Activated naive CD4-positive, alpha-beta T cell treated with anti-CD3 and anti-CD28 coated beads, Interleukin-2, amount 50 U/mL, for 24 hours (primary cell): ENCODE measurements at regions not wholly inside any gene's neighbourhood (a gene's known extent, or its start where the extent isn't known, plus 50 kb on each side); places are given as distances from the start of the nearest gene placed in this dataset.

ENCODE experiments used
- H3K27ac Mint-ChIP-seq: one replicate; pipeline ENCODE4 v1.8.0; 2021; ENCODE audit warnings: mild to moderate bottlenecking, mixed read lengths
- H3K27me3 Mint-ChIP-seq: one replicate; pipeline ENCODE4 v1.8.0; 2021; ENCODE audit warnings: mixed read lengths
- H3K36me3 Mint-ChIP-seq: one replicate; pipeline ENCODE4 v1.8.0; 2021; ENCODE audit warnings: mixed read lengths
- H3K4me1 Mint-ChIP-seq: one replicate; pipeline ENCODE4 v1.8.0; 2021; ENCODE audit warnings: mixed read lengths
- H3K4me3 Mint-ChIP-seq: one replicate; pipeline ENCODE4 v1.8.0; 2021; ENCODE audit warnings: mild to moderate bottlenecking, mixed read lengths
- H3K9me3 Mint-ChIP-seq: one replicate; pipeline ENCODE4 v1.8.0; 2021; ENCODE audit warnings: mixed read lengths

GRCh38 chr17:34717092-34717491, 137.7 kb downstream of the TMEM132E start:
- Mint-ChIP-seq H3K27me3 (peaks cover 2% of the 10 kb centered on the region), H3K4me3 (no peak overlapping the region), H3K4me1 (no peaks in the 10 kb centered on the region), H3K9me3 (no peaks in the 10 kb centered on the region), H3K36me3 (no peaks in the 10 kb centered on the region), H3K27ac (no peak overlapping the region)

- H3K27me3 Mint-ChIP-seq: peaks cover 2% of the 10 kb centered on the region
- no peaks in the 10 kb centered on the region for H3K4me1 Mint-ChIP-seq
- H3K9me3 Mint-ChIP-seq: no peaks in the 10 kb centered on the region
- H3K36me3 Mint-ChIP-seq: no peaks in the 10 kb centered on the region
- H3K4me3 Mint-ChIP-seq: no peak overlapping the region
- no peak overlapping the region for H3K27ac Mint-ChIP-seq
Measured at GRCh38 chr17:34716291-34716690, 136.9 kb downstream of the TMEM132E start.

- Mint-ChIP-seq H3K4me1 (no peaks in the 10 kb centered on the region), H3K4me3 (no peak overlapping the region), H3K36me3 (no peaks in the 10 kb centered on the region), H3K9me3 (no peaks in the 10 kb centered on the region), H3K27me3 (peaks cover 6% of the 10 kb centered on the region), H3K27ac (peak overlapping the region; percentile 42)
Measured at GRCh38 chr17:34715504-34715903, 136.1 kb downstream of the TMEM132E start.

GRCh38 chr17:34714475-34715410, 135.4 kb downstream of the TMEM132E start:
- Mint-ChIP-seq H3K4me3 (no peak overlapping the region), H3K4me1 (no peaks in the 10 kb centered on the region), H3K36me3 (no peaks in the 10 kb centered on the region), H3K27ac (no peak overlapping the region), H3K27me3 (peaks cover 8% of the 10 kb centered on the region), H3K9me3 (no peaks in the 10 kb centered on the region)

DNA sequence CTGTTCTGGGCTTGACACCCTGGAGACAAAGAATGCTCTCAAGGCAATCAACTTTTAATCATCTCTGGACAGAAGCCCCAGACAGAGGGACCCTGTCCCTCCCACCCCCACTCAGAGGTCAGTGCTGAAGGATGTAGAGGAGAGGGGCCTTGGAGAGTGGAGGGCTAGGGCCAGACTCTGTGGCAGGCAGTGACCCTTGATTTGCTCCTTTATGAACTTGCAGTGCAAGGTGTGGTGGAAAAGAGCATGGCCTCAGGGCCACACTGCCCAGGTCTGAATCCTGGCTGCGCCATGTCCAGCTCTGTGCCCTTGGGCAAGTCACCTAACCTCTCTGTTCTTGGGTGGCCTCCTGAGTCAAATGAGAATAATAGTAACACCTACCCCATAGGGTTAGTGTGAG, 134.3 kb downstream of the TMEM132E start:
- no peaks in the 10 kb centered on the region for H3K36me3 Mint-ChIP-seq
- H3K9me3 Mint-ChIP-seq: no peaks in the 10 kb centered on the region
- peaks cover 12% of the 10 kb centered on the region for H3K27me3 Mint-ChIP-seq
- H3K27ac Mint-ChIP-seq: peak overlapping the region; percentile 27
- no peak overlapping the region for H3K4me3 Mint-ChIP-seq
- H3K4me1 Mint-ChIP-seq: no peaks in the 10 kb centered on the region

DNA sequence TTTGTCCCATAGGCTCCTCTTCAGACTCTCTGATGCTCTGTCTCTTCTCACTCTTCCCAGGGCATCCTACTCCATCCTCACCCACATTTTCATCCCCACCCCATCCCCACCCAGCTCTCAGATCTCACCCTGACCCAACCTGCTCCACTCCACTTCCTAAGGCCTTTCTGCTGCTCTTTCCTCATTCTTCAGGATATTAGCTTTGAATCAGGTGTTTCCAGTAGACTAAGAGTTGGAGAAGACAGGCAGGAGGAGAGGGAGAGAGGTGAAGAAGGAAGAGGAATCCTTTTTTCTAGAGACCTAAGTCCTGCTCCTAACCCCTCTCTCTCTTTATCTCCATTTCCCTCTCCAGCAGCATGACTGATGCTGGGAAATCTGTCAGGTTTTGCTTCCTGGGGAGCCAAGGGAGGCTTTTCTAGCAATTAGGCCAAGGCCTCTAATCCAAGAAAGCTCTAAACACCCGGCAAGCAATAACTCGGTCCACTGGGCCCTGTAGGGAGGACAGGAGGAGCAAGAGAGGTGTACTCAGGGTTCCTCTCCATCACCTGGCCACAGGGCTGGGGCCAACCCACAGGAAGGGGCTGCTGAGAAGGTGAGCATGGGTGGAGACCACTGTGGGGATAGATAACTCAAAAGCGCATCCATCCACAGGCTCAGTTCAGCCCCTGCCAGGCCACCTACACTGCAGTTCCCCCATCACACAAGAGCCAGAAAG, 133.3 kb downstream of the TMEM132E start:
- Mint-ChIP-seq H3K27me3 (peaks cover 12% of the 10 kb centered on the region), H3K4me1 (no peaks in the 10 kb centered on the region), H3K9me3 (no peaks in the 10 kb centered on the region), H3K27ac (no peak overlapping the region), H3K4me3 (no peak overlapping the region), H3K36me3 (no peaks in the 10 kb centered on the region)

GRCh38 chr17:34711646-34712045, 132.3 kb downstream of the TMEM132E start:
- no peak overlapping the region for H3K27ac Mint-ChIP-seq
- no peaks in the 10 kb centered on the region for H3K4me1 Mint-ChIP-seq
- no peaks in the 10 kb centered on the region for H3K36me3 Mint-ChIP-seq
- H3K27me3 Mint-ChIP-seq: peaks cover 12% of the 10 kb centered on the region
- no peak overlapping the region for H3K4me3 Mint-ChIP-seq
- H3K9me3 Mint-ChIP-seq: peaks cover 4% of the 10 kb centered on the region

- Mint-ChIP-seq H3K4me1 (no peaks in the 10 kb centered on the region), H3K4me3 (no peak overlapping the region), H3K36me3 (no peaks in the 10 kb centered on the region), H3K27me3 (peaks cover 12% of the 10 kb centered on the region), H3K27ac (no peak overlapping the region), H3K9me3 (peaks cover 7% of the 10 kb centered on the region)
Measured at GRCh38 chr17:34710226-34710625, 130.8 kb downstream of the TMEM132E start.

- Mint-ChIP-seq H3K27ac (no peak overlapping the region), H3K9me3 (peaks cover 7% of the 10 kb centered on the region), H3K36me3 (no peaks in the 10 kb centered on the region), H3K4me1 (no peaks in the 10 kb centered on the region), H3K4me3 (no peak overlapping the region), H3K27me3 (peaks cover 13% of the 10 kb centered on the region)
Measured at GRCh38 chr17:34709158-34709754, 129.9 kb downstream of the TMEM132E start.

- Mint-ChIP-seq H3K9me3 (peaks cover 7% of the 10 kb centered on the region), H3K36me3 (no peaks in the 10 kb centered on the region), H3K27me3 (peaks cover 16% of the 10 kb centered on the region), H3K4me3 (no peak overlapping the region), H3K4me1 (no peaks in the 10 kb centered on the region), H3K27ac (no peak overlapping the region)
Measured at GRCh38 chr17:34706029-34706428, 126.6 kb downstream of the TMEM132E start.

DNA sequence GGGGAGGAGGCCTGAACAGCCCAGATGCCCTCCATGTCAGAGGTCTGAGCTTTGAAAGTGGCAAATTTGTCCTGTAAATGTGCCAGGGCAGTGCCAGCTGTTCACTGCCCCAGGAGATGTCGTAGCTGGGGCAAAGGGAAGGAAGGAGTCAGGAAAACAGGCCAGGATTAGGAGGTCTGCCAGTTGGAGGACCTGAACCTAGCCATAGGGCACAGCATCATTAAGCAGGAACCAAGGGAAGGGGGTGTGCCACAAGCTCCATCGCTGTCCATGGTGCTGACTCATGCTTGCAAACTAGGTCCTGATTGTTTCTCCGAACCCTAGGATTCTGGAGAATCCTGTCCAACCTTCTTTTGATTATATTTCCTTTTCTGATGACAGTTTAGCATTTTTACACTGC, 124.2 kb downstream of the TMEM132E start:
- Mint-ChIP-seq H3K4me3 (no peak overlapping the region), H3K36me3 (no peaks in the 10 kb centered on the region), H3K27ac (no peak overlapping the region), H3K9me3 (peaks cover 7% of the 10 kb centered on the region), H3K4me1 (no peaks in the 10 kb centered on the region), H3K27me3 (peaks cover 7% of the 10 kb centered on the region)

DNA sequence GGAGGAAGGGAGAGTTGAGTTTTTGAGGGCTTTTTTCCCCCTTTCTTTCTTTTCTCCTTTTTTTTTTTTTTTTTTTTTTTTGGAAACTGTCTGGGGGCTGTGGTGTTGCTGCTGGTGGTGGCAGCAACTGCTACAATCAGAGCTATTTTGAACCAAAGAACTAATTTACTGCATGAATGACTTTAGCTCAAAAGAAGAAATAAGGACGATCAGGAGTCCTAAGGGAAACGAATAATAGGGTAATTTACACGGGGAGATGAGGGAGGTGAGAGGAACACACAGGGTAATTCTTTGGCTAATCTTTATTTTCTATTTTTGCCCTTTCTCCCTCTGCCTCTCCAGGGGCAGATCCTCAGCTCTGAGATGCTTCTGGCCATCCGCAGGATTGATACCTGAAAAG, 119.8 kb downstream of the TMEM132E start:
- no peaks in the 10 kb centered on the region for H3K36me3 Mint-ChIP-seq
- peaks cover 5% of the 10 kb centered on the region for H3K27me3 Mint-ChIP-seq
- no peak overlapping the region for H3K27ac Mint-ChIP-seq
- no peaks in the 10 kb centered on the region for H3K9me3 Mint-ChIP-seq
- H3K4me3 Mint-ChIP-seq: no peak overlapping the region
- H3K4me1 Mint-ChIP-seq: no peaks in the 10 kb centered on the region

DNA sequence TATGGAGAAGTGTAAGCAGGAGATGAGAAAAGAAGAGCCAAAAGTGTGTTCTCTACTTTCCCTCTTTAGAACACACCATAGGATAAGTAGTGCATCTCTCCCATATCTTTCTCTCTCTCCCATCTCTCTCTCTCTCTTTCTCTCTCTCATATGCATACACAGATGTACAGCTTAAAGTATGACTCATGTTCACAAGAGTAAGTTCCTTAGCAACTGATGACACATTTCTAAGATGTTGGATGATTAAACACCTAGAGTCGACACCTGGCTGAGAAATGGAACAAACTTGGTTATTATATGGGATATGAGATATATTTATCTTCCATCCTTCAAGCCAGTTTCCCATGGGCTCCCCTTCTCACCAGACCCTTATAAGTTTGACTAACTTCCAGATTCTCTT, 113.5 kb downstream of the TMEM132E start:
- Mint-ChIP-seq H3K27ac (no peak overlapping the region), H3K4me3 (no peak overlapping the region), H3K36me3 (peaks cover 4% of the 10 kb centered on the region), H3K4me1 (no peaks in the 10 kb centered on the region), H3K9me3 (peaks cover 4% of the 10 kb centered on the region), H3K27me3 (peaks cover 27% of the 10 kb centered on the region)
